Hematopoietic multipotent progenitor cell treated with erythropoietin and hydrocortisone succinate and interleukin-3 and kit ligand, for 4 days (in vitro differentiated cells): ENCODE measurements at regions not wholly inside any gene's neighbourhood (a gene's known extent, or its start where the extent isn't known, plus 50 kb on each side); places are given as distances from the start of the nearest gene placed in this dataset.

Experiments used
- DNase-seq: peaks from one replicate; pipeline ENCODE4 v3.0.0-alpha.2; 2015

GRCh38 chr3:152778022-152778421 lies 56.9 kb upstream of the P2RY1 start:
- DNase-seq, result no peak

- DNase-seq, result no peak
Measured at GRCh38 chr3:152779653-152780052, 55.3 kb upstream of the P2RY1 start.

GRCh38 chr3:152780553-152780952 lies 54.4 kb upstream of the P2RY1 start:
- DNase-seq, result no peak

- DNase-seq, result no peak
Measured at GRCh38 chr3:152785051-152785450, 49.9 kb upstream of the P2RY1 start.
